Type B pancreatic cell (in vitro differentiated cells): ENCODE measurements at regions not wholly inside any gene's neighbourhood (a gene's known extent, or its start where the extent isn't known, plus 50 kb on each side); places are given as distances from the start of the nearest gene placed in this dataset.

Source experiments
- DNase-seq: peaks from one replicate; pipeline ENCODE4 v3.0.0; 2021; ENCODE audit warnings: mixed read lengths; ENCODE audit not compliant: unreplicated experiment; ENCODE audit errors: extremely low spot score
- H3K27ac Mint-ChIP-seq: 2 replicates; pipeline ENCODE4 v1.8.0; 2021; ENCODE audit warnings: mild to moderate bottlenecking, mixed read lengths
- H3K27me3 Mint-ChIP-seq: 2 replicates; pipeline ENCODE4 v1.8.0; 2021; ENCODE audit warnings: mixed read lengths
- H3K36me3 Mint-ChIP-seq: 2 replicates; pipeline ENCODE4 v1.8.0; 2021; ENCODE audit warnings: mixed read lengths
- H3K4me1 Mint-ChIP-seq: one replicate; pipeline ENCODE4 v1.8.0; 2021; ENCODE audit warnings: mixed read lengths; ENCODE audit not compliant: unreplicated experiment
- H3K4me3 Mint-ChIP-seq: 2 replicates; pipeline ENCODE4 v1.8.0; 2021; ENCODE audit warnings: mild to moderate bottlenecking, mixed read lengths
- H3K9me3 Mint-ChIP-seq: 2 replicates; pipeline ENCODE4 v1.8.0; 2021; ENCODE audit warnings: mixed read lengths
- TF ChIP-seq, protein P1 (sequence below): fragments of 200-600 bp; sonication (generic); conservative IDR thresholded peaks from 2 replicates; pipeline ENCODE4 v1.5.0; 2021; ENCODE audit warnings: antibody characterized with exemption, mild to moderate bottlenecking

DNA sequence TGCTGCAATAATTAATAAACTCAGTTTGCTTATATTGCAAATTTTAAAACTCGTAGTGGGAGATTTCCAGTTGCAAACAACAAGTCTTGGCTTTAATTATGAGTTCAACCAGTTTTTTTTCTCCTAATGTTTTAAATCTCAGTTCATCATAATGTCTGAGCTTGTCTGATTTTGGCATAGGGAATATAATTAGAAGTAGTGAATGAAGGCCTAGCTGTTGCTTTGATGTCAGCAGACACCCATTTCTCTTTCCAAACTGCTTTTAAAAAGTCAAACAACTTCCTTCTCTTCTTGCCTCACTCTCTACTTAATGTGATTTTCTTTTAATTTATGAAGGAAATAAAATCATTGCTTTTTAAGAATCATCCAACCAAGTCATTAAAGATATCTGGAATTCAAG, 1462.1 kb downstream of the DPP10 start:
- DNase-seq = no peak
- no peaks in the 10 kb centered on the region for H3K36me3 Mint-ChIP-seq
- TF ChIP-seq, protein P1, sequence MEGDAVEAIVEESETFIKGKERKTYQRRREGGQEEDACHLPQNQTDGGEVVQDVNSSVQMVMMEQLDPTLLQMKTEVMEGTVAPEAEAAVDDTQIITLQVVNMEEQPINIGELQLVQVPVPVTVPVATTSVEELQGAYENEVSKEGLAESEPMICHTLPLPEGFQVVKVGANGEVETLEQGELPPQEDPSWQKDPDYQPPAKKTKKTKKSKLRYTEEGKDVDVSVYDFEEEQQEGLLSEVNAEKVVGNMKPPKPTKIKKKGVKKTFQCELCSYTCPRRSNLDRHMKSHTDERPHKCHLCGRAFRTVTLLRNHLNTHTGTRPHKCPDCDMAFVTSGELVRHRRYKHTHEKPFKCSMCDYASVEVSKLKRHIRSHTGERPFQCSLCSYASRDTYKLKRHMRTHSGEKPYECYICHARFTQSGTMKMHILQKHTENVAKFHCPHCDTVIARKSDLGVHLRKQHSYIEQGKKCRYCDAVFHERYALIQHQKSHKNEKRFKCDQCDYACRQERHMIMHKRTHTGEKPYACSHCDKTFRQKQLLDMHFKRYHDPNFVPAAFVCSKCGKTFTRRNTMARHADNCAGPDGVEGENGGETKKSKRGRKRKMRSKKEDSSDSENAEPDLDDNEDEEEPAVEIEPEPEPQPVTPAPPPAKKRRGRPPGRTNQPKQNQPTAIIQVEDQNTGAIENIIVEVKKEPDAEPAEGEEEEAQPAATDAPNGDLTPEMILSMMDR = no peak
- no peak overlapping the region for H3K27ac Mint-ChIP-seq
- no peak overlapping the region for H3K4me3 Mint-ChIP-seq
- H3K9me3 Mint-ChIP-seq = no peaks in the 10 kb centered on the region
- H3K27me3 Mint-ChIP-seq = no peaks in the 10 kb centered on the region
- H3K4me1 Mint-ChIP-seq = no peaks in the 10 kb centered on the region

DNA sequence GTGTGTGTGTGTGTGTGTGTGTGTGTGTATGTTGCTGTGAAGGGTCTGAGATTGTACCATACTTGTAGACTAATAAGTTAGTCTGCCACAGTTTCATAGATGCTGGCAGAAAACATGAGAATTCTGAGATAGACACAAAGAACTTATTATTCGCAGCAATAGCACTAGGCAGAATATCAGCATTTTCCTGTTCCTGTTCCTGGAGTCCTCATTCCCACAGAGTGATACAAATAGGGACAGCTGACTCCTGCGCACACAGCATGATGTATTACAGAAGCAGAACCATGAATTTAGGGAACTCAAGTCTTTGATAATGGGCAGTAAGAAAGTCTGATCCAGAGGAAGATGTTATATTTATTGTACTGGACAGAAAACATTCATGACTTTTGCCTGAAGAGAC, 1466.3 kb downstream of the DPP10 start:
- Mint-ChIP-seq H3K9me3 (no peaks in the 10 kb centered on the region), H3K36me3 (no peaks in the 10 kb centered on the region)
- TF ChIP-seq, protein P1 = no peak

DNA sequence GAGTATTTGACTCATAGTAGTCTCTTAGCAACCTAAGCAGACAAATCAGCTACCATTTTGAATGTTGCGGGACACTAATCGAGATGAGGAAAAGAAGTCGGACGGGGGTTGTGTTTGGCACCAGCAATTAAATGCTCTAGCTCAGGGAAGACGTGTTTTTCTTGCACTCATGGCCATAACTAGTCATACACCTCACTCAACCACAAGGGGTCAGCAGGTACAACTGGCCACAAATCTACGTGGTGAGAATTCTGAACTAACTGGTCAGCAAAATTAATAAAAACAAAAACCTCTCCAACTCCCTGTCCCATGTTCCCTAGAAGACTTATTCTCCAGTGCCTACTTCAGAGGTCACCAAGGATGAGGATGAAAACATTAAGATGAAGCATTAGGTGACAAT, 1467.8 kb downstream of the DPP10 start:
- Mint-ChIP-seq H3K9me3 (no peaks in the 10 kb centered on the region), H3K4me1 (no peaks in the 10 kb centered on the region), H3K27ac (no peak overlapping the region), H3K36me3 (no peaks in the 10 kb centered on the region), H3K27me3 (no peaks in the 10 kb centered on the region), H3K4me3 (no peak overlapping the region)
- DNase-seq = no peak
- TF ChIP-seq, protein P1 = peak; percentile 69

More for the DNA sequence above, 1466.3 kb downstream of the DPP10 start:
- Mint-ChIP-seq H3K27ac (no peak overlapping the region), H3K27me3 (no peaks in the 10 kb centered on the region), H3K4me1 (no peaks in the 10 kb centered on the region), H3K4me3 (no peak overlapping the region)
- DNase-seq = no peak

DNA sequence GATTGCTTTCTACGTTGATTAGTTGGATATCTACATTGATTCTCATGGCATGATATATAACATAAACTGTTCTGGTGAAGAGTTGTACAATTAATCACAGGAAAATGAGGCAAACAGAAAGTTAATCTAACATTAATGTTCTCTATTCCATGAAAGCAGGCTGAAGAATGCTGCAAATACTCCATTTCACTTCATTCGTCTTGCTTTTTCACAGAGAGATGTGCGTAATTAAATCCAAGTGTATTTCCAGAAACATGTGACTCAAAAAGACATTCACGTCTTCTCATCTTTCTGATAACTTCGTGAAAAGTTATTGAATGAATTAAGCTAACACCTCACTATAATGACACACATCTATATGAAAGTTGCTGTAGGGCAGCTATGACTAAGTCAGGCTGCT, 1471.5 kb downstream of the DPP10 start:
- Mint-ChIP-seq H3K27me3 (no peaks in the 10 kb centered on the region), H3K36me3 (no peaks in the 10 kb centered on the region), H3K4me1 (no peaks in the 10 kb centered on the region), H3K27ac (no peak overlapping the region), H3K4me3 (no peak overlapping the region), H3K9me3 (no peaks in the 10 kb centered on the region)
- no peak for DNase-seq
- TF ChIP-seq, protein P1 = no peak

DNA sequence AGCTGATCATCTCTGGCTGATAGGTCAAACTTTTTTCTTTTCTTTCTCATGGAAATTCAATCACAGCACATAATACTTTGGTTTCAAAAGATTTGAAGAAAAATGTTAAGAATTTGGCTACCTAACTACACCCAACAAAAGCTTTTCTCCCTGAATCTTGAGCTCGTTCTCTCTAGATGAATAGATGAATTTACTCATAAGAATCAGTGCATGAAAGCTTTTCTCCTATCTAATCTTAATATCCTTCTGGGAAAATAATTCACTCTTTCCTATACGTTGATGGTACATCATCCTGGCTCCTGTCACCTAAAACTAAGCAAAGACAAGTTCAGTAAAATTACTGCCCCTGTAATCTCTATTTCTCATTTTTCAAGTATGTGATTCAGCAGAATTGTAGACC, 1479.1 kb downstream of the DPP10 start:
- Mint-ChIP-seq H3K36me3 (no peaks in the 10 kb centered on the region), H3K27ac (no peak overlapping the region), H3K4me3 (no peak overlapping the region), H3K27me3 (no peaks in the 10 kb centered on the region), H3K9me3 (no peaks in the 10 kb centered on the region), H3K4me1 (no peaks in the 10 kb centered on the region)
- TF ChIP-seq, protein P1 = no peak
- DNase-seq = no peak

DNA sequence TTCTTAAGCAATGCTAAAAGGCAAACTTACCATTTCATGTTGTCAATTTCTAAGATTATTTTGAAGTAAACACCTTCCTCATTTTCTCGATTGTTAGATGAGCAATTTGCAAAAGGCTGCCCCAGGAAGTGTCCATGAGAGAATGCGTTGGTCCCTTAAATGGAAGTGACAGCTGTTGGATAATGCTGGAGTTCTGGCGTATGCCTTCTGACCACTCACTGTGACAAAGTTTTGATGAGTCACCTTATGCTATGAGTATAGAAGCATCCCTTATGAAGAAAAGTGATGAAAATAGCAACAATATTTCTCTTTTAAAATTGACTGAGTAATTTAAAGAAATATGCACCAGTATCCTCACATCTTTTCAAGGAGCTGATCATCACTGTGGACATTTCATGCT, 1497.5 kb downstream of the DPP10 start:
- Mint-ChIP-seq H3K4me3 (no peak overlapping the region), H3K27ac (no peak overlapping the region)
- TF ChIP-seq, protein P1 = no peak

More for the DNA sequence above, 1497.5 kb downstream of the DPP10 start:
- Mint-ChIP-seq H3K27me3 (no peaks in the 10 kb centered on the region), H3K4me1 (no peaks in the 10 kb centered on the region), H3K36me3 (no peaks in the 10 kb centered on the region), H3K9me3 (no peaks in the 10 kb centered on the region)
- DNase-seq = no peak
